VCaP (cell line): ENCODE measurements at regions not wholly inside any gene's neighbourhood (a gene's known extent, or its start where the extent isn't known, plus 50 kb on each side); places are given as distances from the start of the nearest gene placed in this dataset.

ENCODE experiments used
- H3K27ac ChIP-seq: fragments of 450-650 bp; 2 replicates; pipeline ENCODE4 v1.5.1; 2017
- CTCF ChIP-seq: fragments of 450-650 bp; conservative IDR thresholded peaks from 2 replicates; pipeline ENCODE4 v1.5.1; 2017; ENCODE audit warnings: mild to moderate bottlenecking, moderate library complexity

- H3K27ac ChIP-seq: no peak overlapping the region
- no peak for TF ChIP-seq CTCF
These were observed 714.1 kb upstream of the COBL start for GRCh38 chr7:52030722-52031121.

GRCh38 chr7:52026140-52026539 is 709.5 kb upstream of the COBL start:
- no peak for TF ChIP-seq CTCF
- no peak overlapping the region for H3K27ac ChIP-seq

GRCh38 chr7:52021343-52021742 is 704.7 kb upstream of the COBL start:
- no peak for TF ChIP-seq CTCF

GRCh38 chr7:52018680-52019054 is 702.1 kb upstream of the COBL start:
- no peak overlapping the region for H3K27ac ChIP-seq
- TF ChIP-seq CTCF: peak; percentile 27; the same call in 1 of the 2 replicates

More at GRCh38 chr7:52021343-52021742, 704.7 kb upstream of the COBL start:
- H3K27ac ChIP-seq: no peak overlapping the region

GRCh38 chr7:52017802-52018679 is 701.4 kb upstream of the COBL start:
- peak; percentile 63 for TF ChIP-seq CTCF
- no peak overlapping the region for H3K27ac ChIP-seq

GRCh38 chr7:52009181-52009580 is 692.6 kb upstream of the COBL start:
- TF ChIP-seq CTCF: no peak
- H3K27ac ChIP-seq: no peak overlapping the region

GRCh38 chr7:52006674-52007073 is 690.1 kb upstream of the COBL start:
- TF ChIP-seq CTCF: no peak
- H3K27ac ChIP-seq: no peak overlapping the region
